ENCODE measurements at regions not wholly inside any gene's neighbourhood (a gene's known extent, or its start where the extent isn't known, plus 50 kb on each side); places are given as distances from the start of the nearest gene placed in this dataset.

- H3K27ac ChIP-seq: peak overlapping the region in 2 of 4 donors; percentile 26 to 48
- TF ChIP-seq POLR2A (IDR thresholded peaks at IDR 0.05) (no peak), EP300 (IDR thresholded peaks at IDR 0.05) (peak in 1 of 2 donors; percentile 42)
- DNase-seq (ENCODE audit: low spot score in 2 of 2): no peak
- H3K27me3 ChIP-seq: no peaks in the 10 kb centered on the region
- no peak overlapping the region for H3K4me3 ChIP-seq
- WGBS, 2 donors: 59 to 65% methylated on average over 7 of the region's 7 CpGs
- peaks cover 0 to 37% (median 0%) of the 10 kb centered on the region in 4 donors for H3K4me1 ChIP-seq
- H3K9me3 ChIP-seq: no peaks in the 10 kb centered on the region
- no peaks in the 10 kb centered on the region for H3K36me3 ChIP-seq
Measured at GRCh38 chr5:82413302-82414040, 135.3 kb upstream of the RPS23 start.

GRCh38 chr5:82408033-82408432 lies 129.9 kb upstream of the RPS23 start:
- Histone ChIP-seq H3K9me3 (peaks cover 0 to 26% (median 6%) of the 10 kb centered on the region in 4 donors), H3K4me1 (peaks cover 0 to 5% (median 0%) of the 10 kb centered on the region in 4 donors), H3K27ac (no peak overlapping the region), H3K27me3 (no peaks in the 10 kb centered on the region), H3K4me3 (no peak overlapping the region), H3K36me3 (no peaks in the 10 kb centered on the region)
- TF ChIP-seq CTCF (IDR thresholded peaks at IDR 0.05) (no peak), EP300 (IDR thresholded peaks at IDR 0.05) (no peak), POLR2A (IDR thresholded peaks at IDR 0.05) (no peak)
- WGBS, 2 donors: 55 to 78% methylated on average over 3 of the region's 3 CpGs
- no peak for DNase-seq (ENCODE audit: low spot score in 2 of 2)

GRCh38 chr5:82406205-82406773 lies 128.1 kb upstream of the RPS23 start:
- Histone ChIP-seq H3K27me3 (no peaks in the 10 kb centered on the region), H3K4me3 (no peak overlapping the region), H3K4me1 (no peaks in the 10 kb centered on the region), H3K36me3 (no peaks in the 10 kb centered on the region), H3K27ac (peak overlapping the region in 2 of 4 donors; percentile 65 to 67), H3K9me3 (peaks cover 0 to 31% (median 6%) of the 10 kb centered on the region in 4 donors)
- DNase-seq (ENCODE audit: low spot score in 2 of 2): no peak
- no peak for TF ChIP-seq CTCF (IDR thresholded peaks at IDR 0.05)
- TF ChIP-seq EP300 (IDR thresholded peaks at IDR 0.05): peak in 1 of 2 donors; percentile 77
- 36 to 41% methylated on average over 13 of the region's 13 CpGs for WGBS, 2 donors

GRCh38 chr5:82405618-82406204 lies 127.6 kb upstream of the RPS23 start:
- 76 to 77% methylated on average over 4 of the region's 4 CpGs for WGBS, 2 donors
- TF ChIP-seq POLR2A (IDR thresholded peaks at IDR 0.05) (no peak), EP300 (IDR thresholded peaks at IDR 0.05) (no peak)

GRCh38 chr5:82405161-82405560 lies 127.0 kb upstream of the RPS23 start:
- 90 to 92% methylated on average over 2 of the region's 2 CpGs for WGBS, 2 donors
- peak overlapping the region in 1 of 4 donors; percentile 61 for H3K27ac ChIP-seq

More at GRCh38 chr5:82405618-82406204, 127.6 kb upstream of the RPS23 start:
- H3K36me3 ChIP-seq: no peaks in the 10 kb centered on the region
- H3K4me3 ChIP-seq: no peak overlapping the region
- no peak for DNase-seq (ENCODE audit: low spot score in 2 of 2)
- peak overlapping the region in 2 of 4 donors; percentile 61 to 67 for H3K27ac ChIP-seq
- H3K27me3 ChIP-seq: no peaks in the 10 kb centered on the region
- no peaks in the 10 kb centered on the region for H3K4me1 ChIP-seq
- H3K9me3 ChIP-seq: peaks cover 0 to 31% (median 6%) of the 10 kb centered on the region in 4 donors

More at GRCh38 chr5:82405161-82405560, 127.0 kb upstream of the RPS23 start:
- no peak for DNase-seq (ENCODE audit: low spot score in 2 of 2)
- no peak overlapping the region for H3K4me3 ChIP-seq
- no peaks in the 10 kb centered on the region for H3K36me3 ChIP-seq
- H3K9me3 ChIP-seq: peaks cover 0 to 31% (median 6%) of the 10 kb centered on the region in 4 donors
- no peaks in the 10 kb centered on the region for H3K27me3 ChIP-seq
- no peaks in the 10 kb centered on the region for H3K4me1 ChIP-seq
- TF ChIP-seq EP300 (IDR thresholded peaks at IDR 0.05) (no peak), CTCF (IDR thresholded peaks at IDR 0.05) (no peak)

Measured in tibial nerve (tissue), 4 donors.